GM06990 (cell line): ENCODE measurements at regions not wholly inside any gene's neighbourhood (a gene's known extent, or its start where the extent isn't known, plus 50 kb on each side); places are given as distances from the start of the nearest gene placed in this dataset.
"Not testable (repeated sequence)": the region's sequence is repeated elsewhere in the genome, so short reads cannot be mapped to it uniquely, and the experiment has no call there.

Experiments
- DNase-seq: peaks from one replicate; pipeline ENCODE4 v3.0.0-alpha.2; 2011; ENCODE audit not compliant: insufficient read length; ENCODE audit errors: extremely low read depth
- H3K27me3 ChIP-seq: replicated peaks from 2 replicates; pipeline ENCODE4 v1.6.0; 2011; ENCODE audit warnings: low read length; ENCODE audit not compliant: control insufficient read depth, insufficient read depth
- H3K36me3 ChIP-seq: 2 replicates; pipeline ENCODE4 v1.5.1; 2011; ENCODE audit warnings: low read length; ENCODE audit not compliant: control insufficient read depth, insufficient read depth
- H3K4me3 ChIP-seq: replicated peaks from 2 replicates; pipeline ENCODE4 v1.5.1; 2011; ENCODE audit warnings: low read depth, mild to moderate bottlenecking, control low read depth, low read length
- CTCF ChIP-seq: IDR thresholded peaks from 2 replicates; pipeline ENCODE4 v1.5.1; 2011; ENCODE audit warnings: low read length, control low read depth, mild to moderate bottlenecking, inconsistent platforms; ENCODE audit not compliant: insufficient read depth, poor library complexity, severe bottlenecking

GRCh38 chr2:129492548-129492947 is 486.9 kb upstream of the RAB6C start:
- no peak for DNase-seq
- TF ChIP-seq CTCF = no peak
- H3K4me3 ChIP-seq = no peak overlapping the region
- no peaks in the 10 kb centered on the region; the same call in none of the 2 replicates for H3K27me3 ChIP-seq
- H3K36me3 ChIP-seq = no peaks in the 10 kb centered on the region

GRCh38 chr2:129499747-129500146 is 479.7 kb upstream of the RAB6C start:
- no peak for DNase-seq
- H3K27me3 ChIP-seq = no peaks in the 10 kb centered on the region
- no peak for TF ChIP-seq CTCF
- no peaks in the 10 kb centered on the region for H3K36me3 ChIP-seq
- H3K4me3 ChIP-seq = no peak overlapping the region

GRCh38 chr2:129502781-129503180 is 476.7 kb upstream of the RAB6C start:
- TF ChIP-seq CTCF = no peak
- DNase-seq = no peak
- no peaks in the 10 kb centered on the region for H3K27me3 ChIP-seq
- no peak overlapping the region for H3K4me3 ChIP-seq
- H3K36me3 ChIP-seq = no peaks in the 10 kb centered on the region

- TF ChIP-seq CTCF = no peak
- no peak for DNase-seq
- Histone ChIP-seq H3K4me3 (no peak overlapping the region), H3K27me3 (no peaks in the 10 kb centered on the region), H3K36me3 (no peaks in the 10 kb centered on the region)
Observed at GRCh38 chr2:129504646-129505045, 474.8 kb upstream of the RAB6C start.

- TF ChIP-seq CTCF = no peak
- Histone ChIP-seq H3K27me3 (no peaks in the 10 kb centered on the region), H3K4me3 (no peak overlapping the region)
Observed at GRCh38 chr2:129518937-129519336, 460.5 kb upstream of the RAB6C start.

GRCh38 chr2:129532158-129532557 is 447.3 kb upstream of the RAB6C start:
- not testable (repeated sequence) for H3K36me3 ChIP-seq, DNase-seq, H3K4me3 ChIP-seq, H3K27me3 ChIP-seq

More at GRCh38 chr2:129518937-129519336, 460.5 kb upstream of the RAB6C start:
- no peak for DNase-seq
- H3K36me3 ChIP-seq = no peaks in the 10 kb centered on the region
